NCI-H1092 treated with DMSO at 0.1 percent for 48 hours (cell line): ENCODE measurements at regions not wholly inside any gene's neighbourhood (a gene's known extent, or its start where the extent isn't known, plus 50 kb on each side); places are given as distances from the start of the nearest gene placed in this dataset.
A peak's percentile ranks its signal among the peaks of the same experiment; 100 is the strongest.
"Not testable (repeated sequence)": the region's sequence is repeated elsewhere in the genome, so short reads cannot be mapped to it uniquely, and the experiment has no call there.

ENCODE experiments used
- DNase-seq: peaks from one replicate; lab custom pipeline; 2025; lab: John Stamatoyannopoulos, UW

DNA sequence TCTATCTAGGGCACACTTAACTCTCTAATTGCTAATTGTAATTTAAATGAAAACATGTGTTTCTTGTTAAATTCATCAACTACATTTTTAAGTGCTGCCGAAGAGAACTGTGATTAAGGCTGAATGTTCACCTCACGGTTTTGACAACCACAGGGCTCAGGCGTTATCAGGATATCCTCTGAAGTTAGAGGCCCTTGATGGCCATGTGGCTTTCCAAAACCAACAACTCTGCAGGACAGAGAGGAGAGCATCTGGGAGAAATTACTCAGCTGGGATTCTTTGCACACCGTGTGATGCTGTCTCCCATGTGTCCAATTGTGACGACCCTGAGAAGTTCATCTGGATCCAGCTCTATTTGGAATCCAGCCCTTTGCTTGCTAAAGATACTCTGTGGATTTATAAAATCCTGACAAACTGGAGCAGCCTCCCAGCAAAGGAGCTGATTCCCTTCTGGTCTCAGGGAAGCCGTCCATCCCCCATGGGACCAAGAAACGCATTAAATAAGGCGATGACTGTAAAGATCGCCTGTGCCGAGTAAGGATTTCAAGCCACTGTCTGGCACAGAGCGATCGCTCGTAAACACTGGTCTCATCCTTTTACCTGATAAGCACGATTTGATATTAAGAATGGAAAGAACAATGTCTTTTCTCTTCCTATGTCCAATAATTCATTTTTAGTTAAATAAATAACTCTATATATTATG is 401.1 kb downstream of the CD83 start:
- DNase-seq: no peak

DNA sequence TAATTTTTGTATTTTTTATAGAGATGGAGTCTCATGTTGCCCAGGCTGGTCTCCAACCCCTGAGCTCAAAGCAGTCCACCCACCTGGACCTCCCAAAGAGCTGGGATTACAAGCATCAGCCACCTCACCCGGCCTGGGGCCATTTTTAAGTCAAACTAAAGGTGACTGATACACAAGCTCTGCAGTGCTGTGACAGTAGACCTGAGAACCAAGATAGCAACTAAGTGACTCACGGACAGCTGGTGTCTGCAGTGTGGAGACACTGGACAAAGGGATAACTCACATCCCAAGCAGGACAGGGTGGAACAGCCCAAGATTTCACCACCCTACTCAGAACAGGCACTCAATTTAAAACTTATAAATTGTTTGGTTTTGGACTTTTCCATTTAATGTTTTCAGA is 402.5 kb downstream of the CD83 start:
- no peak for DNase-seq

DNA sequence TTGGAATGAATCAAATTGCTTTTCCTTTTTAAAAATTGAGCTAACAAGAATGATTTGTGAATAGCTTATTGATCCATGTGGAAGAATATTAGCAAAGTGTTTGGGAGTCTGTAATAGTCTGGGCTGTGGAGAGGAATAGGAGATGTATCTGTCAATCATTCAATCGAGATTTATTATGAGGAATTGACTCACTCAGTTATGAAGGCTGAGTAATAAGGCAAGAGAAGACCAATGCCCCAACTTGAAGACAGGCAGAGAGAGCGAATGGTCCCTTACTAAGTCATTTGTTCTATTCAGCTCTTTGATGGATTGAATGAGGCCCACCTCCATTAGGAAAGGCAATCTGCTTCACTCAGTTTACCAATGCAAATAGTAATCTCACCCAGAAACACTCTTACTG is 403.0 kb downstream of the CD83 start:
- DNase-seq: no peak

DNA sequence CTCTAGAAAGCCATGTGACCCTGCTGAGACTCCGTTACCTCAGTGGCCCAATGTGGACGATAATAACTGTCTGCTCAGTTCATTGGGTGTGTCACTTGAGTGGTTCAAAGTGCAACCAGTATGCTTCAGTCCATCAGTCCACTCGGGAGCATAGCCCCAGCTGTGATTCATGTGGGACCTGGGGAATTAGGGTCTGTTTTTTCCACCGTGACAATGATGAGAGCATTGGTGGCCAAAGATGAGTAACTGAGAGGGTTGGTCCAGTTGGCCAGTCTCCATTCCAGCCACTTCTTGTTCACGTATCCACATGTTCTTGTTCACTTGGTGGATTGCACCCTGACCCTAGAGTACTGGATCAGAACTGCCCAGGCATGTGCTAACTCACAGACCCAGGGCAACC is 403.6 kb downstream of the CD83 start:
- no peak for DNase-seq

DNA sequence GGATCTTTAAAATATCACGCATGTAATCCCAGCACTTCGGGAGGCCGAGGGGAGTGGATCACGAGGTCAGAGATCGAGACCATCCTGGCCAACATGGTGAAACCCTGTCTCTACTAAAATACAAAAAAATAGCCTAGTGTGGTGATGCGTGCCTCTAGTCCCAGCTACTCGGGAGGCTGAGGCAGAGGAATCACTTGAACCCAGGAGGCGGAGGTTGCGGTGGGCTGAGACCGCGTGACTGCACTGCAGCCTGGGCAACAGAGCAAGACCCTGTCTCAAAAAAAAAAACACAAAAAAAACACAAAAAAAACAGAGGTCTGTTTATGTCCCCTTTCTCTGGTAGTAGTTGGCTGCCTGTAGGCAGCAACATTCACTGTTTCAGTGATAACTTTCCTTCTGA is 404.3 kb downstream of the CD83 start:
- not testable (repeated sequence) for DNase-seq

DNA sequence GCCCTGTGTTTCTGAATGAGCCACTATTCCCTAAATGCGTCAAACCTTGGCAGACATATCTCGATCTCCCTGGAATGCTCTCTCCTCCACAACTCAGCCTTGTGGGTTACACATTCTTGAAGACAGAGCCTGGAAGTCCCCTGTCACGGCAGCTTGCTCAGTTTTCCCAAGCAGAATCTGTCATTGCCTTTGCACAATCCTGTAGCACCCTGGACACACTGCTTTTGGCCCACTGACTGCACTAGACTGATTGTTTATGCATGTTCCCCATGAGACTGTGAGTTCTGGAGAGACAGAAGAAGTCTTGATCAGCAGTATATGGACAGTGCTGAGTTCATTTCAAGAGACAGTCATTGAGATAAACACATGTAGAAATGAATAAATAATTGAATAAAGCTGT is 406.7 kb downstream of the CD83 start:
- no peak for DNase-seq

DNA sequence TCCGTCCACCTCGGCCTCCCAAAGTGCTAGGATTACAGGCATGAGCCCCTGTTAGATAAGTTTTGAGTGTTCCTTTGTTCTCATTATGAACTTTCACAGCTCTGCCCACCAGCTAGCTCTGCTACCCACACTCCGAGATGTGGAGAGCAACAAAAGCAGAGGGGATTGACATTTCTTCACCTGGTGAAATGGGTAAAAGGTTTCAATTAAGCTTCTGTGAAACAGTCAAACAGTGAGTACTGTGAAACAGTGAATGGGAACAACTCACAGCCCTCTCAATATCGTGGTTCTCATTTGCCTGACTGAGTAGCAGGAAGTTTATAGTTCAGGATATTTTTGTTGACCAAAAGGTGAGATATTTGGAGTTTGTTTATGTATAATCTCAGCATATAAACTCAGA is 412.8 kb downstream of the CD83 start:
- no peak for DNase-seq

DNA sequence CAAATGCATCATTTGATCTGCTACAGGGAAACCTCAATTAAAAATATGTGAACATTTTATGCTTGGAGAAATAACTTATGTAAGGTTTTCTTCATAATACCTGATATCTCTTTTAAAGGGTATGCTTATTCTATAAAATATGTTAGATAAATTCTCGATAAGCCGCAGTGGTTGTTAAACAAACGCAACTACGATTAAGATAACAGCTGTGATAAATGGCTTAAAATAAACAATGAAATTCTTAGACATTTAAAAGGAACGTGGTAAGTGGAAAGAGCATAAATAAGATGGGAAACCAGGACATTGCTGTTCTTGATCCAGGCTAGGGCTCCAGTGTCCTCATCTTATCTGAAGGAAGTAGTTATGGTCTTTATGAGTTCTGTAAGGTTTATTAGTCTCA is 415.9 kb downstream of the CD83 start:
- DNase-seq: no peak

DNA sequence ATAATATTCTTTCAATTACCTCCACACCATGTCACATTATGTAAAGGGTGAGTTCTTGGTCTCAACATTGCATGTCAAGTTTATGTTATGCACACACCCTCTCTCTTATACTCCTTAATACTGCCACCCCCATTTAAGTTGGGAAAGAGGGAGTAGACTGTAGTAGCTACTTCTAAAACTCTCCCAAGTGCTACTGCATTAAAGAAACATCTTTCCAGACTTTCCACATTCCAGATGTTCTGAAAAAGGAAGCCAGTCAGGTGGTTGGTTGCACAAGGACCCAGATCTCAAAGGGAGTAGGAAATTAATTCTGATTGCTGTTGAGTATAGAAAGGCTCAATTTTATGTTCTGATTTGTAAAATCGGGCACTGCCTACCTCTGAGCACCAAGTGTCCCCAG is 419.5 kb downstream of the CD83 start:
- no peak for DNase-seq

DNA sequence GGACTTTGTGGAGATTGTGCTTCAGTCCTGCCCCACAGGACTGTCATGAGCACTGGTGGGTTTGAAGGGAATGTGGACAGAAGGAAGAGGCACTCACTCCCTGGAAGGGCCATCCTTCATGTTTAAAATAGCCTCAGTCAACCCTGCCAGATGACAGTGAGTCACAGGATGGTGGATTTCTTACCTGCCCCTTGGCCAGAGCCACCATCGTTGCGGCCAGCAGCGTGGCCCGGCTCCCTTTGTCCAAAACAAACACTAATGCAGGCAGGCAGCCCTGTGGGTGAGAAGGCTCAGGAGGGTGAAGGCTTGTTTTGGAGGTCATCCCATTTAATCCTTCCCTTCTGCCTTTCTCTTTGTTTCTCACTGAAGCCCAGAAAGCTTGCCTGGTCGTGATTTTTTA is 422.7 kb downstream of the CD83 start:
- DNase-seq: no peak

DNA sequence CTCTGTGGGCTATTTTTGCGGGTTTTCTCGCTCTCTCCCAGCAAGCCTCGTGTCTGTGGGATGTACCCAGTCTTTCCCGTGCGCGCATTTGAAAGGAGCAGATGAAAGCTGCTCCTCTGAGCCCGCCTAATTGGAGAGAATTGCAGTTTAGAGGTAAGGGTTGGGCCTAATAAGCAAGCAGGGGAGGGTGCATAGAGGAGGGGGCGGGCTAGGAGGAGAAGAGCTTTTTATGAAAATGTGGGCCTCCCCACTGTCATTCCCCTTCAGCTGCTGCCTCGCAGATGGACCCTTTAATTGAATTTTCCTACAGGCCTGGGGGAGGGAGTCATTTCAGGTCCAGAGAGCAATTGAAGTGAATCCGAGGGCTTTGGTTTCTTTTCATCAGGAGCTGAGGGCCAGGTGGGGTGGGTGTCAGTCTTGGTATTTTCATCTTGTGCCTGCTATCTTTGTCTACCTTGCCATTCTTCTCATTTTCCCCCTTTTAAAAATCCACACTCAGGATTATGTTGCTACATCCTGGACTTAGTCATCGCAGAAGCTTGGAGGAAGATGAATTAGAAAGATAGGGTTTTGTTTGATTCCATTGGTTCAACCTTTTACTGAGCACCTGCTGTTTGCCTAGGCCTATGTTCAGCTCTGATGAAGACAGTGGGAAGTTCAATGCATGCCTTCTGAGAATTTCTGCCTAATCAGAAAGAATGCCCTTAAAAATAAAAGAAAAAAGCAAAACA is 423.4 kb downstream of the CD83 start:
- DNase-seq: no peak

DNA sequence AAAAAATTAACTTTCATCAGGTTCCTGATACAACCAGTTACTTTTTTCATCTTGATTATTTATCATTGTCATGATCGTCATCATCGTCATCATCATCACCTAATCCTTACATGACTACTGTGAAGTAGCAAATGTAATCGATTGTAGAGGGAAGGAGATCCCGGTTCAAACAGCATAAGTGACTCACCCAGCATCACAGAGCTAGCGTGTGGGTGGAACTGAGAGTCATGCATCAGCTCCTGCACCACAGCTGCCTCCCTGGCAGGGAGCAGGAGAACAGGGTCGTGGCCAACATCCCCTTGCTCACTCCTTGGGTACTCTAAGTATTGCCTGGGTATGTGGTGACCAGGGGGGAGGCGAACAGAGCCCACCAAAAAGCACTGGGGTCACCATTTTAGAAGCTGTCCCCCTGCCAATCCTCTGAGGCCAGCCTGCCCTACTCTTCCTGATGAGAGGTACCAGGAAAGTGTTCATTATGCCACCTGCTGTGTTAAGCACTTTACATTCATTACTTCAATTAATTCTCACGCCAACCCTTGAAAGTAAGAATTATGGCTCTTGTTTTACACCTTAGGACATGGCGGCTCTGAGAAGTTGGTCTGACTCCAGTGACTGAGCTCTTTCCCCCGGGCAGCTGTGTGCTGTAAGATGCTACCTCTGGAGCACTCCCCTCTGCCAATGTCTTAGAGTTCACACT is 425.2 kb downstream of the CD83 start:
- DNase-seq: no peak

DNA sequence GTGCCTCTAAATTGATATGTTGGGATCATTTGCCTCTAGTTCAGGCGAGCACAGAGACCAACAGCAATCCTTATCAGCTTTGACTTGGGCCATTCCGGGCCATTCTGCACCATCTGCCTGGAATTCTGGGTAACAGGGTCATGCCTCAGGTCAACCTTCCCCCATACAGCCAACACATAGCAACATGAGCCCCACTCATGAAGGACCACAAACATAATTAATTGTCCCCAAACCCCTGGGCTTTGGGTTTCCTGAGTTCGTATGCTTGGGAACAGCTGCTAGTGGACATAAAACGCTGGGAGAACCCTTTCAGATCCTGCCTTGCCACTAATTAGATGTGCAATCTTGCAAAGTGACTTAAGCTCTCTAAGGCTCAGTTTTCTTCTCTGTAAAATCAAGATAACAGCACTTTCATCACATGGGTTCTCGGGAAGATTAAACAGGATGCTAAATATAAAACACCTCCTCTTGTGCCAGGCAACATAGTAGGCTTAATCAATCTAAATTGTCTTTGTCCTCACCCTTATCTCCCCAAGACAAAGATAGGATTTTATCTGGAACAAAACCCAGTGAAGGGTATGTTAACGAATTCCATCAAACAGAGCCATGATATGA is 426.5 kb downstream of the CD83 start:
- DNase-seq: no peak

DNA sequence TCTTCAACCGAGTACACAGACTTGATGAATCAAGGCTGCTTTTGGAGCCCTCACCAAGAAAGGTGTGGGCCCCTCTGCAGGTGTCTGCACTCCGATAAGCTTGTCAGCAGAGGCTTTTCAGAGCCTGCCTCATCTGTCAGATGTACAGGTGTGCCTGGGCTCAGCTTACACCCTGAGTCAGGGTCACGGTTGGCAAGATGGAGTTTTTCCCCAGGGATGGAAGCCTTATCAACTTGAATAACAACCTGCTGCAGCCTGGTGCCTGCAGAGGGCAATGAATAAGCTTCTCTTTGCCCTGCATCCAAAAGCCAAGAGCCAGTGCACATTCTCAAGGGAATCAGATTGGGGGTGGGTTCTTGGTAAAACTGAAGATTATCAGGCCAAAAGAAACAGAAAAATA is 427.1 kb downstream of the CD83 start:
- DNase-seq: peak; percentile 3

DNA sequence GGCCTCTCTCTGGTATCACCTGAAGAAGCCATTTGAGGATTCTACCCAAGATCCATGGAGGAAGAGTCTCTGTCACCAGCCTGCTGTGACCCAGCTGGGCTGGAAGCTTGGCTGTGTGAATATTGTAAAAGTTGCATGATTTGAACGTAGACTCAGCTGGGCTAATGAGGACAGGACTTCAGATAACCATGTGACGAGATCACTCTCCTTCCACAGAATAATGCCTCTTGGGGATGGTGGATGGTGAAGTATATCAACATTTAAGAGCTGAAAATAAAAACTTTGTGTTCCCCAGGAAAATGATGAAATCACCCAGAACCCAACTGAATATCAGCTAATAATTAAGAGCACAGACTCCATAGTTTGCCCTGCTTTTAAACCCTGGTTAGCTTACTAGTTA is 427.9 kb downstream of the CD83 start:
- no peak for DNase-seq

DNA sequence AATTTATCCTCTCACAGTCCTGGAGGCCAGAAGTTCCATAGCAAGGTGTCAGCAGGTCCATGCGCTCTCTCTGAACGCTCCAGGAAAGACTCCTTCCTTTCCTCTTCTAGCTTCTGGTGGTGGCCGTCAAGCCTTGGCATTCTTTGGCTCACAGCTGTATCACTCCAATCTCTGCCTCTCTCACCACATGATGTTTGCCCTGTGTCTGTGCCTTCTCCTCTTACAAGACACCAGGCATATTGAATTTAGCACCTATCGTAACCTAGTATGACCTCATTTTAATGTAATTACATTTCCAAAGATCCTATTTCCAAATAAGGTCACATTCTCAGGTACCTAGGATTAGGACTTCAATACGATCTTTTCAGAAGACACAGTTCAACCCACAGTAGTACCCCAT is 428.5 kb downstream of the CD83 start:
- no peak for DNase-seq

DNA sequence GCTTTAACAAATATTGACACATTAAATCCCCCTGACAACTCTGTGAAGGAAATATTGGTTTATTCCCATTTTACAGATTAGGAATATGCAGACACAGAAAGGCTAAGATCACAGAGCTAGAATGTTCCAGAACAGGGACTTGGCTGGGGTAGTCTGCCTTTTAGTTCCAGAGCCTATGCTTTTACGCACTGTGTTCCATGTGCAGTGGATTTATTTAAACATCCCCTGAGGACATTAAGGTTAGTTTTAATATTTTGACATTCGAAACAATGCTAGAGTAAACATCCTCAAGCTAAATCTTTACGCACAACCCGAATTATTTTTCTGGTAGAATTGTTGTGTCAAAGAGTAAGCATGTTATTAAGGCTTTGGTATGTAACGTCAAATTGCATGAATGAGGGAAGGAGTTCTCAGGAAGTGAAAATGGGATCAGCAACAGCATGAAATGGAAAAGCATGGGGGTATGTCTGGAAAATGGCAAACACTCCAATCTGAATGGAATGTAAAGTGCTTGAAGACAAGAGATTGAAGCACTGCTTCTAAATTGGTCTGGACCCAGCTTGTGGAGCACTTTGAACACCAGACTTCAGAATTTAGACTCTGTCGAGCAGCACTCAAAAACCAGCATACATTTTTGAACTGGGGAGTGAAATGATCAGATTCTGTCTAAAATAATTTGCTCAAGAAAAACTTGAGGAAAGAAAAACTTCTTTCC is 429.9 kb downstream of the CD83 start:
- DNase-seq: no peak

DNA sequence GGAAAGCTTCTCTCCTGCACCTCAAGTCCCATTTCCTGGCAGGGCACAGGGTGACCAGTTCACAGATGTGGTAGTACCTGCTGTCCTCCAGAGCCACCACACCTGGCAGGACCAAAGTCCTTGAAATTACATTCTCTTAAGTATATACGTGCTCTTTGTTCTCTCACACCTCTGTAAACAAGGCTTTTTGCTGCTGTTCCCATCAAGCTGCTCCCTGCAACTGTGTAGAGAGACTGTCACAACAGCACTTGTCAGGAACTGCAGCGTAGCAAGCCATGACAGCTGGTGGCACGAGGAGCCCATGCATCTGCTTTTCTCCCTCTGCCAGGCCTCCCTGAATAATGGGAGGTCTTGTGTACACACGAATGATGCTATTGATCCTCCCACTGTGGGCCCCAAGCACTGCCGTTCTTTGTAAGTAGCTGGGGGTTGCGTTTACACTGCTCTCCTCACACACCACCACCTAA is 431.8 kb downstream of the CD83 start:
- peak; percentile 58 for DNase-seq

DNA sequence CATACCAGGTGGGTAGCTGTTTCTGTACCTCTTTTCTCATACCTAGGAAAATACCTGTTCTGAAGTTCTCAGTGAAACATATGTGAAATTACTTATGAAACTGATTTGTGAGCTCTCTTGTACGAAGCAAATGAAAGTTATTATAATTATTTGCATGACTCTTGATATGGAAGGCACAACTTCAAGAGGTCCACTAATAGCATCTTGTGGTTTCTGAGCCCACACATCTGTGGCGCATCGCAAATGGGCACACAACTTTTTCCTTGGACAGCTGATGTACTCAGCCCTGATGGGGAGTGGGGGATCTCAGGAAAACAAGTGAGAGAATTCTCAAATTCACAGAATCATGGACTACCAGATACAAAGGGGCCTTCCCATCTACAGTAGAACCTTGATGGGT is 432.3 kb downstream of the CD83 start:
- DNase-seq: no peak

DNA sequence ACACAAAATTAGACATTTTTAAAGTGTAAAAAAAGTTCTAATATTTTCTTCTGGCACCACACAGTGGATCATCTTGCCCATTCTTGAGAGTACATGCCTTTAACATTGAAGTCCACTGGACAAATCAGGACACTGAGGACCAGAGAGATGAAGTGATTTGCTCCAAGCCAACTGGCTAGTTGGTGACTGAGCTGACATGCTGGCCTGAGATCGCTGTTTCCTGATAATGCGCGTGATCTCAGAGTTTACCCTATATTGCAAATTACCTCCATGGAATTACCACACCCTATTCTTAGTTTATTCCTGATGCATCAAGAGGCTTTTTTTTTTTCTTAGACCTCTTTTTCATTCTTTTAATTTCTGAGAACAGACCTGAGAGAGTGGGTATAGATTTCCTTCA is 432.8 kb downstream of the CD83 start:
- no peak for DNase-seq

DNA sequence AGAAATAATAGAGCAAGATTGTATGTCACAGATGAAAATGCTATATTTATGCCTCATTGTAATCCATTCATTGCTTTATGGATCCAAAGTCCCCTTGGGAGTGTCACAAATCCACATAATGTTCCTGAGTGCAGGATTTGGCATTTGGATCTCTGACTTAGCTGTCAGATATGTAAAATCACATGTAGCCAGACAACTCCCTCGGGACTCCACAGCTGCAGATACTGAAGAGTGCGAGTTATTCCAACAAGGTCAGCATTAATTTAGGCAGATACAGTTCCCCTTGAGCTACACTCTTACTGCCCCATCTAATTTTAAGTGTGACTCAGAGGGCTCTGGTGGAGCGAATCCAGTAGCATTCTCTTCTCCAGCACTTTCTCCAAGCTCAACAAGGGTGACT is 433.2 kb downstream of the CD83 start:
- no peak for DNase-seq

DNA sequence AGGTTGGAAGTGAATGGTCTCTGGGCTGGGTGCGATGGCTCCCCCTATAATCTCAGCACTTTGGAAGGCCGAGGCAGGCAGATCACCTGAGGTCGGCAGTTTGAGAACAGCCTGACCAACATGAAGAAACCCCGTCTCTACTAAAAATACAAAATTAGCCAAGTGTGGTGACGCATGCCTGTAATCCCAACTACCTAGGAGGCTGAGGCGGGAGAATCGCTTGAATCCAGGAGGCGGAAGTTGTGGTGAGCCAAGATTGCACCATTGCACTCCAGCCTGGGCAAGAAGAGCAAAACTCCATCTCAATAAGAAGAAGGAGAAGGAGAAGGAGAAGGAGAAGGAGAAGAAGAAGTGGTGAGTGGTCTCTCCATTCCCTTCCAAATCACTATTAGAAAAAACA is 434.0 kb downstream of the CD83 start:
- not testable (repeated sequence) for DNase-seq
